H9 (cell line): ENCODE measurements at regions not wholly inside any gene's neighbourhood (a gene's known extent, or its start where the extent isn't known, plus 50 kb on each side); places are given as distances from the start of the nearest gene placed in this dataset.

Experiments used
- DNase-seq: peaks from one replicate; pipeline ENCODE4 v3.0.0-alpha.2; 2017
- H2AFZ ChIP-seq: one replicate; pipeline ENCODE4 v1.6.1; 2013; ENCODE audit warnings: mild to moderate bottlenecking, low read length, control low read depth, moderate library complexity
- H2AK5ac ChIP-seq: 2 replicates; pipeline ENCODE4 v1.6.1; 2013; ENCODE audit warnings: low read length, control low read depth, mixed read lengths; ENCODE audit not compliant: insufficient read length
- H2BK120ac ChIP-seq: one replicate; pipeline ENCODE4 v1.6.1; 2013; ENCODE audit warnings: low read depth, mild to moderate bottlenecking, low read length, control low read depth, inconsistent platforms; ENCODE audit not compliant: poor library complexity, severe bottlenecking
- H2BK12ac ChIP-seq: 2 replicates; pipeline ENCODE4 v1.6.1; 2013; ENCODE audit warnings: low read length, control low read depth, mixed read lengths, low read depth; ENCODE audit not compliant: insufficient read length
- H2BK15ac ChIP-seq: 2 replicates; pipeline ENCODE4 v1.6.1; 2013; ENCODE audit warnings: low read depth, low read length, control low read depth
- H2BK20ac ChIP-seq: one replicate; pipeline ENCODE4 v1.6.1; 2013; ENCODE audit warnings: low read depth, mild to moderate bottlenecking, low read length, control low read depth, inconsistent platforms; ENCODE audit not compliant: poor library complexity, severe bottlenecking
- H2BK5ac ChIP-seq: 2 replicates; pipeline ENCODE4 v1.6.1; 2013; ENCODE audit warnings: low read length, control low read depth, mixed read lengths; ENCODE audit not compliant: insufficient read length
- H3K14ac ChIP-seq: 2 replicates; pipeline ENCODE4 v1.6.1; 2013; ENCODE audit warnings: low read length, control low read depth; ENCODE audit not compliant: insufficient read depth
- H3K18ac ChIP-seq: 2 replicates; pipeline ENCODE4 v1.6.1; 2013; ENCODE audit warnings: low read depth, mild to moderate bottlenecking, mixed read lengths, low read length, control low read depth; ENCODE audit not compliant: insufficient read length
- H3K23ac ChIP-seq: 2 replicates; pipeline ENCODE4 v1.6.1; 2013; ENCODE audit warnings: low read length, control low read depth, mixed read lengths, low read depth; ENCODE audit not compliant: insufficient read length
- H3K23me2 ChIP-seq: 2 replicates; pipeline ENCODE4 v1.6.1; 2013; ENCODE audit warnings: low read depth, mild to moderate bottlenecking, mixed read lengths, low read length, control low read depth; ENCODE audit not compliant: insufficient read length, poor library complexity, severe bottlenecking
- H3K27ac ChIP-seq: 2 replicates; pipeline ENCODE4 v1.5.1; 2013; ENCODE audit warnings: low read length, control low read depth, mixed read lengths, low read depth; ENCODE audit not compliant: insufficient read length
- H3K27me3 ChIP-seq: 2 replicates; pipeline ENCODE4 v1.6.1; 2013; ENCODE audit warnings: low read length, control low read depth, inconsistent platforms; ENCODE audit not compliant: insufficient read depth
- H3K4ac ChIP-seq: 2 replicates; pipeline ENCODE4 v1.6.1; 2013; ENCODE audit warnings: low read depth, mild to moderate bottlenecking, control low read depth, inconsistent platforms, low read length, moderate library complexity
- H3K4me1 ChIP-seq: 2 replicates; pipeline ENCODE4 v1.6.1; 2013; ENCODE audit warnings: low read length, control low read depth, inconsistent platforms; ENCODE audit not compliant: insufficient read depth
- H3K4me2 ChIP-seq: 2 replicates; pipeline ENCODE4 v1.6.1; 2013; ENCODE audit warnings: low read length, control low read depth, mixed read lengths; ENCODE audit not compliant: insufficient read length, insufficient read depth
- H3K56ac ChIP-seq: 2 replicates; pipeline ENCODE4 v1.6.1; 2013; ENCODE audit warnings: low read depth, mild to moderate bottlenecking, mixed read lengths, low read length, control low read depth; ENCODE audit not compliant: insufficient read length
- H3K79me1 ChIP-seq: 2 replicates; pipeline ENCODE4 v1.6.1; 2013; ENCODE audit warnings: low read depth, mild to moderate bottlenecking, moderate library complexity, low read length, control low read depth, inconsistent platforms; ENCODE audit not compliant: insufficient read depth, poor library complexity, severe bottlenecking
- H3K79me2 ChIP-seq: 2 replicates; pipeline ENCODE4 v1.6.1; 2013; ENCODE audit warnings: low read length, control low read depth, inconsistent platforms; ENCODE audit not compliant: insufficient read depth
- H3K9ac ChIP-seq: 2 replicates; pipeline ENCODE4 v1.6.1; 2013; ENCODE audit warnings: low read length, control low read depth, mixed read lengths; ENCODE audit not compliant: insufficient read length; ENCODE audit errors: extremely low read depth
- H3K9me3 ChIP-seq: one replicate; pipeline ENCODE4 v1.6.1; 2013; ENCODE audit warnings: low read depth, low read length, inconsistent platforms; ENCODE audit not compliant: control insufficient read depth
- H3T11ph ChIP-seq: one replicate; pipeline ENCODE4 v1.6.1; 2013; ENCODE audit warnings: mild to moderate bottlenecking, low read length, control low read depth, inconsistent platforms
- H4K20me1 ChIP-seq: one replicate; pipeline ENCODE4 v1.6.1; 2013; ENCODE audit not compliant: control insufficient read depth, insufficient read length, insufficient read depth
- H4K5ac ChIP-seq: 2 replicates; pipeline ENCODE4 v1.6.1; 2013; ENCODE audit warnings: low read depth, mild to moderate bottlenecking, mixed read lengths, low read length, control low read depth; ENCODE audit not compliant: insufficient read length
- H4K8ac ChIP-seq: replicated peaks from 2 replicates; pipeline ENCODE4 v1.6.1; 2013; ENCODE audit warnings: low read length, control low read depth, mixed read lengths, low read depth; ENCODE audit not compliant: insufficient read length
- H4K91ac ChIP-seq: 2 replicates; pipeline ENCODE4 v1.6.1; 2013; ENCODE audit warnings: low read depth, mild to moderate bottlenecking, moderate library complexity, mixed read lengths, low read length, control low read depth; ENCODE audit not compliant: insufficient read length
- H3K27ac Mint-ChIP-seq, 3 experiments: 2 replicates in 2 of 3; 3 replicates in 1 of 3; pipeline ENCODE4 v1.8.0; 2020 to 2021; ENCODE audit warnings: mixed read lengths in 3 of 3, mild to moderate bottlenecking in 1 of 3, moderate library complexity in 1 of 3
- H3K27me3 Mint-ChIP-seq: 2 replicates; pipeline ENCODE4 v1.8.0; 2021; ENCODE audit warnings: low read depth, mild to moderate bottlenecking, moderate library complexity, mixed read lengths
- H3K36me3 Mint-ChIP-seq, 3 experiments: 2 replicates in 2 of 3; 3 replicates in 1 of 3; pipeline ENCODE4 v1.8.0; 2020 to 2021; ENCODE audit warnings: low read depth in 3 of 3, mixed read lengths in 3 of 3; ENCODE audit not compliant: insufficient read depth in 1 of 3
- H3K4me1 Mint-ChIP-seq, 2 experiments: 2 replicates each; pipeline ENCODE4 v1.8.0; 2020; ENCODE audit warnings: mixed read lengths in 2 of 2
- H3K4me3 Mint-ChIP-seq, 2 experiments: 2 replicates in 1 of 2; 3 replicates in 1 of 2; pipeline ENCODE4 v1.8.0; 2020 to 2021; ENCODE audit warnings: mild to moderate bottlenecking in 2 of 2, mixed read lengths in 2 of 2, moderate library complexity in 1 of 2
- H3K9me3 Mint-ChIP-seq, 2 experiments: 2 replicates in 1 of 2; 3 replicates in 1 of 2; pipeline ENCODE4 v1.8.0; 2020; ENCODE audit warnings: mild to moderate bottlenecking in 2 of 2, mixed read lengths in 2 of 2, moderate library complexity in 1 of 2
- CTCF ChIP-seq: fragments of 200-600 bp; sonication (generic); conservative IDR thresholded peaks from 3 replicates; pipeline ENCODE4 v1.8.0; 2021; ENCODE audit warnings: antibody characterized with exemption, mild to moderate bottlenecking
- WGBS: extraction: QIAGEN DNeasy Blood & Tissue Kit; methylation state at CpG from one replicate; pipeline ENCODE4 v1.1.7; 2013; ENCODE audit warnings: missing lambda C conversion rate, low lambda C conversion rate, mixed read lengths; ENCODE audit not compliant: insufficient read length; ENCODE audit errors: extremely low coverage; 5-methylcytosine and 5-hydroxymethylcytosine counted together

GRCh38 chr6:4318321-4318720 lies 182.9 kb upstream of the ECI2 start:
- Histone ChIP-seq H3K79me2 (no peaks in the 10 kb centered on the region), H3K4ac (no peak overlapping the region), H4K20me1 (no peaks in the 10 kb centered on the region), H3K27ac (no peak overlapping the region), H3K18ac (no peak overlapping the region), H3K27me3 (no peaks in the 10 kb centered on the region), H3K4me1 (no peaks in the 10 kb centered on the region; the same call in none of the 2 replicates), H3K79me1 (no peaks in the 10 kb centered on the region), H2BK120ac (no peak overlapping the region), H3K9ac (no peak overlapping the region), H3K23me2 (no peaks in the 10 kb centered on the region), H2AK5ac (no peak overlapping the region), H3T11ph (no peak overlapping the region), H2BK5ac (no peak overlapping the region), H3K9me3 (no peaks in the 10 kb centered on the region), H2BK20ac (no peak overlapping the region), H3K4me2 (no peak overlapping the region), H4K5ac (no peak overlapping the region), H3K23ac (no peak overlapping the region), H4K91ac (no peak overlapping the region), H2BK15ac (no peak overlapping the region), H3K56ac (no peak overlapping the region), H2BK12ac (no peak overlapping the region), H3K14ac (no peak overlapping the region), H4K8ac (no peak overlapping the region), H2AFZ (no peak overlapping the region)
- no CpG with 5 or more reads among the region's 2 CpGs for WGBS
- no peak overlapping the region for H3K4me3 Mint-ChIP-seq
- H3K27ac Mint-ChIP-seq, result no peak overlapping the region; a peak in 1 of 7 replicates
- no peak for DNase-seq
- peaks cover 26 to 38% of the 10 kb centered on the region in 2 experiments for H3K4me1 Mint-ChIP-seq
- no peaks in the 10 kb centered on the region for H3K36me3 Mint-ChIP-seq
- H3K9me3 Mint-ChIP-seq, result peaks cover 0 to 2% of the 10 kb centered on the region in 2 experiments; a peak in 2 of 5 replicates
- no peak for TF ChIP-seq CTCF
- H3K27me3 Mint-ChIP-seq, result no peaks in the 10 kb centered on the region; the same call in 1 of the 2 replicates
